HG02798 (cell line): ENCODE measurements at regions not wholly inside any gene's neighbourhood (a gene's known extent, or its start where the extent isn't known, plus 50 kb on each side); places are given as distances from the start of the nearest gene placed in this dataset.

ENCODE experiments used
- ATAC-seq: cut with Tn5 transposase; IDR thresholded peaks from one replicate; pipeline ENCODE4 v1.9.1; 2021; ENCODE audit warnings: mild to moderate bottlenecking; ENCODE audit not compliant: unreplicated experiment, poor library complexity

DNA sequence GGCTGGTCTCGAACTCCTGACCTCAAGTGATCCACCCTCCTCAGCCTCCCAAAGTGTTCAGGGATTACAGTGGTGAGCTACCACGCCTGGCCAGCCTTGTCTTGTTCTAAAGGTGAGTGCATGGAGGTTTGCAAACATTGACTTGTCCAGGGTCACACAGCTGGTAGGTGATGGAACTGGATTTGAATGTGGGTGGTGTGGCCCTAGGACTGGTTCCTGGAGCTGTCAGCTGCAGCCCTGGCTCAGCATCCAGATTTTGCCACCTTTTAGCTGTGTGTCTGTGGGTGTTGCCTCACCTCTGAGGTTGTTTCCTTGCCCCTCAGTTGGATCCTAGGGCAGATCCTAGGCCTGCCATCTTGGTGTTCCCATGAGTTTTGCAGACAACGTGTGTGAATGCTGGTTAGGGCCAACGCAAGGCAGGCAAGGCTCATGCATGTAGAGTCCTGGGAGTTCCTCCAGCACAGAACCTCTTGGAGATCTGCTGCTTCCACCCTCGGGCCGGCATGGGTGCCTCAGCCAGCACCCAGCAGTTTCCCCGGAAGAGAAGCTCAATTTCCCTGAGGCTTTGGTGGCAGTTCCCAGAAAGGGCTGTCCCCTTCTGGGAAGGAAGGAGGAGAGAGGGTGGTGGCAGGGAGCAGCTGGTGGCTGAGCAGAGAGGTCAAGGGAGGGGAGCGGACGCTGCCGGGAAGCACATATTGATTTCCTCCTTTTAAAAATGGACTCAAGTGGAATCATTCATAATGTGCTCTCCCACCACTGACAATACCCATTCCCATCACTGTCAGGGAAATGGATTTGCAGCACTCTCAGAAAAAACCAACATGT lies 127.6 kb upstream of the HS6ST1 start:
- ATAC-seq = no peak

DNA sequence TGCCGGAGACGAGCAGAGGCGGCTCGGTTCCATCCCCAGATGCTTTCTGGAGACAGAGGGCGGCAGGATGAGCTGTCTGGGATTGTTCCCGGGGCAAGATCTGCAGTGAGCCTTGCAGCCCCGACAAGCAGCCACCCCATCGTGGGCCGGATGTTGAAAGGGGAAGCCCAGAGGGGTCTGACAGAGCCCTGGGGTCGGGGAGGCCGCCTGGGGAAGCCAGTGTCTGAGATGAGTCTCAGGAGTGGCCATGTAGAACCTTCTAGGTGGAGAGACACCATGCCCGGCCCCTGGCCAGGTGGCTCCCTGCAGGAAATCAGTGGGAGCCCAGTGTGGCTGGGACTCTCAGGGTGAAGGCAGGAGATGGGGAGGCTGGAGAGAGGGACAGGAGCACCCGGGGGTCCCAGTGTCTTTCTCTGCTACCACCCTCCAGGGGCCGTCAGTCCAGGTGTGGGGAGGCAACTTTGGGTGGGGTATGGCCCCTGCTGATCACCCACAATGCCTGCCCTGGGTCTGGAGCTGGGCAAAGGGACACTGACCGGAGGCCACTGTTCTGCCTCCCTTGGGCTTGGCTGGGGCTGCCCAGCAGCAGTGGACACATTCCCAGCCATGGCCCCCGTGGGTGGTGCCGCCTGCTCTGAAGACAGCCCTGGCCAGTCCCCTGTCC lies 128.3 kb upstream of the HS6ST1 start:
- no peak for ATAC-seq

- no peak for ATAC-seq
Observed at GRCh38 chr2:128447538-128447995, 128.9 kb upstream of the HS6ST1 start.

GRCh38 chr2:128448331-128449225 lies 129.9 kb upstream of the HS6ST1 start:
- no peak for ATAC-seq

DNA sequence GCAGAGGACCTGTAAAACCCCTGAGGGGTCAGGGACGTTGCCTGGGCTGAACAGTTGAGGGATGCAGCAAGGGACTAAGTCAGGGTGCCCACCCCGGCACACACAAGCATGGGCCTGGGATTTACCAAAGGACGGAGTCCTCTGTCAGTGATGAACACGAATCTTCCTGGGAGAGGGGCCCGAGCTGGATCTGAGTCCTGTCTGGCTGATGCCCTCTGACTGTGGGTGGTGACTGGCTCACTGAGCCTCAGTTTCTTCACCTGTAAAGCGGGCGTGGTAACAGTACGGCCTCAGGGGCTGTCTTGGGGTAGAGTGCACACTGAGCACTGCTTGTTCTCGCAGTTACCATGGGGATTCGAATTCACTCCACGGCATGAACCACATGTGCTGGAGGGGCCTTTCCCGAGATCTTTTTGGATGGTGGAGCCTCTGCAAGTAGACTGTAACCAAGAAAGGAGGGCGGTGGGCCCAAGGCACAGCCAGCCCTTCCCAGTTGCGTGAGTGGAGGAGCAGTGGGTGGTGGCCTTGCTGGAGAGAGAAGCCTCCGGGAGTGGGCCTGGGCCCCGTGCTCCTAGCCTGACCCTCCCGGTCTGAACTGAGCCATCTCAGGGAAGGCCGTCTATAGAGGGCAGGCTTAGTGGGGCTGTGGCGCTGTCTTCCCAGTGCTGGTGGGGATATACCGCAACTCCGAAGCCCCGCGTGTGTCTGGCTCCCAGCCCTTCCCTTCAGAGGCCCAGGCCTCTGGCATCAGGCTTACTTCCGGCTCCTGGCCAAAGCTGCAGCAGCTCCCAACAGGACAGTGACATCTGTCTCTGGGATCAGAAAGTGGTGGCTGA lies 130.8 kb upstream of the HS6ST1 start:
- no peak for ATAC-seq

- ATAC-seq = no peak
Observed at GRCh38 chr2:128450211-128451024, 131.8 kb upstream of the HS6ST1 start.

GRCh38 chr2:128451084-128452023 lies 132.7 kb upstream of the HS6ST1 start:
- no peak for ATAC-seq

DNA sequence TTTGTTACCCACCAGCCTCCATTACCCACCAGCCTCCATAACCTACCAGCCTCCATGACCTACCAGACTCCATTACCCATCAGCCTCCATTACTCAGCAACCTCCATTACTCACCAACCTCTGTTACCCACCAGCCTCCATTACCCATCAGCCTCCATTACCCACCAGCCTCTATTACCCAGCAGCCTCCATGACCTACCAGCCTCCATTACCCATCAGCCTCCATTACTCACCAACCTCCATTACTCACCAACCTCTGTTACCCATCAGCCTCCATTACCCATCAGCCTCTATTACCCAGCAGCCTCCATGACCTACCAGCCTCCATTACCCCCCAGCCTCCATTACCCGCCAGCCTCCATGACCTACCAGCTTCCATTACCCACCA lies 133.3 kb upstream of the HS6ST1 start:
- no peak for ATAC-seq

DNA sequence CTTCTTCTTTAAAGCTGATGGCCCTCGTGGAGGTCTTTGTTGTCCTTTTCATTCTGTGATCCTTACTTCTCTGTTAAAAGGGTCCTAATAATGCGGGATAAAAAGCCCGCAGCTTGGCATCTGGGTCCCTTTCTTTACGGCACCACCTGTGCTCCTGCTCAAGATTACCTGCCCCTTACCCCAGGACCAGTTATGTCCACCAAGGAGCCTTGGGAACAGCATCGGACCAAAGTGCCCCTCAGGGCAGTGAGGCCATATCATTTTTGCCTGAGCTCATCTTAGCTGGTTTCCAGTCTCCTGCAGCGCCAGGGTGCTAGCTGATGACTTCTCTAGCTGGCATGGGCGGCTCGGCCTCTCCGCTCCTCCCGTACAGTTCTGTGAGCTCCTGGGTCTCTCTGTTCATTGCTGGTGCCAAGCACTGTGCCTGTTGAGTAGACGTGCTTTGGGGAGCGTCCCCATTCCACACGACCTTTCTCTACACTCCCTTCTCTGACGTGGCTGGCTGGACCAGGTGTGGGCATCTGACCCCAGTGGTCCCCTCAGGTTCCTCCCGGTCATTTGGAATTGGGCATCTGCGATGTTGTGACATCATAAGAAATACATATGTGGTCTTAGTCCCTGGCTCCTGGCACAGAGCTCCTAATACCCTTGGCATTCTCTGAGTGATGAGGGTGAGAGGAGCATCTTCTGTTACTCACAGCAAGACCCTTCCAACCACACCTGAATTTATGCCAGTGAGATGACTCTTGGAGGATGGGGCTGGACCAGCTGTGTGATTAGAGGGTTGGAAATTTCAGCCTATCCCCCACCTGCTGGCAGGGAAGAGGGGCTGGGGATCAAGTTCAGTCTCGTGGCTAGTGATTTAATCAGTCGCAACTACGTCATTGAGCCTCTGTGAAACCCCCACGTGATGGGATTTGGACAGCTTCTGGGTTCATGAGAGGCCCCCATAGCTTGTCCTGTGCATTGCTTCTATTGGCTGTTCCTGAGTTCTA lies 134.2 kb upstream of the HS6ST1 start:
- no peak for ATAC-seq

DNA sequence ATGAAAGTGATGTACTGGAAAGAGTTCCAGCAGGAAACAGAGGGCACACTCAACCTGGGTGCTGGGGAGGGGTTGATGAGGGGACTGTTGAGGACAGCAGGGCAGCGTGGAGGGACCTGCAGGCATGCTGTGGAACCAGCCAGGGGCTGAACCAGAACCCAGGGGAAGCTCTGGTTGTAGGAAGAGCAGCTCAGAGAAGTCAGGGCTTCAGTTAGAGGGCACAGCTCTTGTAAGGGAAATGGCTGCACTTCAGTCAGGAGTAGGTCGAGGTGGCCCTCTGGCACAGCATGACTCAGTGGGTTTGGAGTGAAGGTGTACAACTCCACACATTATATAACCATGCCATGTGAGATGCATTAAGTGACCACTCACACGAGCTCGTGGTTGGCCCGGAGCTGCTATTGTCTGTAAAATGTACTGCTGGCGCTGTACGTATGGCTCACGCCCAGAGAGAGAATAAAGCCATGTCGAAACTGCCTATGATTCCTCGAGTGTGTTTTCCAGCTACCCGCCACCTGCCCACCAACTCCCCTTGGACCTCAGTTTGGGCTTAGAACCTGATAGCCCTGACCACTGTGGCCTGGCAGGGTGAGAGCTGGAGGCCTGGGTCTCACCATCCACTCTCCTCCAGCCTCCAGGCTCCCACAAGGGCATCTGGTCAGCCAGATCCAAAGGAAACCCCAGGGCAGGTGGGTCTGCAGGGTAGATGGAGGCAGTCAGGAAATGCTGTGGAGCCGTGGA lies 136.5 kb upstream of the HS6ST1 start:
- ATAC-seq = no peak

GRCh38 chr2:128455721-128456050 lies 137.0 kb upstream of the HS6ST1 start:
- no peak for ATAC-seq

- ATAC-seq = no peak
Observed at GRCh38 chr2:128456281-128456680, 137.6 kb upstream of the HS6ST1 start.

- ATAC-seq = no peak
Observed at GRCh38 chr2:128457006-128457604, 138.4 kb upstream of the HS6ST1 start.

GRCh38 chr2:128457716-128458115 lies 139.0 kb upstream of the HS6ST1 start:
- ATAC-seq = no peak

DNA sequence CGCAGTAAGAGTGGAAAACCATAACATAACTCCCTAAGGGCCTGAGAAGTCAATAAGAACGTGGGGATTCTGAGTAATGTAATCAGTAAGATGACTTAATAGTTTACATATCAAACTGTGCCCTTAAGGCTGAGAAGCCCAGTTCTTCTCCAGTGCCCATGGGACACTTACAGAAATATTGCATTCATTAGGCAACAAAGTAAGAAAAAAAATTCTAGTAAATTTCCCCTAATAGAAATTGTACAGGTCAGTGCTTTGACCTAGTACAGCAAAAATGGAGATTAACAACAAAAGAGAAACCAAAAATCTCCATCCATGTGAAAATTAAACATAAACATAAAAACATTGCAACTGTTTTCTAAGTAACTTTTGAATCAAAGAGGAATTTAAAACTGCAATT lies 139.8 kb upstream of the HS6ST1 start:
- no peak for ATAC-seq

- no peak for ATAC-seq
Observed at GRCh38 chr2:128464456-128464855, 145.8 kb upstream of the HS6ST1 start.
